CD4-positive, alpha-beta T cell treated with Interleukin-10 for 1 hour (primary cell): ENCODE measurements at regions not wholly inside any gene's neighbourhood (a gene's known extent, or its start where the extent isn't known, plus 50 kb on each side); places are given as distances from the start of the nearest gene placed in this dataset.
"Not testable (repeated sequence)": the region's sequence is repeated elsewhere in the genome, so short reads cannot be mapped to it uniquely, and the experiment has no call there.

ENCODE experiments used
- DNase-seq: peaks from one replicate; pipeline ENCODE4 v3.0.0-alpha.2; 2020

GRCh38 chr13:73171926-73172325 lies 113.1 kb downstream of the KLF5 start:
- no peak for DNase-seq

DNA sequence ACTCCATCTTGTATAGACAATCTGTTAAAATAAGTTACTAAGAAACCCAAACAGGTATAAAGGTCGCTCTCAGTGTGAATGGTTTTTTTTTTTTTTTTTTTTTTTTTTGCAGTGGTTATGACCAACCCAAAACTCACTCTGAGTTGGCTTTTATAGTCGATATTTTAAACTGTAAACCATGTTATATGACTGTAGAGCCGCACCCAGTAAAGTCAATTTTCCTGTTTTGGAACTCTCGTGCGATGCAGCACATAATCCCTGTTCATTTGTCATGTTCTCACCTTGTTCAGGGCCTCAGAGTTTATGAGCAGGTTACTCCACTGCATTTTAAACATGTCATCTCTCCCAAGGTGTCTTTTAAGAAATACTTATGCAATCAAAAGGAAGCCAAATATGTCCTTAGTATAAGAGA lies 112.5 kb downstream of the KLF5 start:
- no peak for DNase-seq

DNA sequence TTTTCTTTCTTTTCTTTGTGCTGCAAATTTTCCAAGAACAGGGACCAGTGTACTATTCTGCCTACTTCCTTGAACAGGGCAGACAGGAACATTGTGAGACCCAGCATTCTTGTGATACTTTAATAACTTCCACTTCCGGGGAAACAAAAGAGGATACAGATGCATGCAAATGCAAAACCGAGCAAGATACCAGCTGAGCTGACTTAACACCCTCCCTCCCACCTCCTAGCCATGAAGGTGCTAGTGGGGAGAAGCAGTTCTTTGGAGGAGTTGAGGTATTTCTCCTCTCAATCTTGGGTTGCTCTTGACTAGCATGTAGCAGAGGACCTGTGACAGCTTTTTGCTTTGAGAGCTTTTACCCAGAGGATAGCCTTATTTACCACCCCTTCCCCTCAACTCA lies 111.2 kb downstream of the KLF5 start:
- no peak for DNase-seq

- no peak for DNase-seq
These were observed 110.2 kb downstream of the KLF5 start for GRCh38 chr13:73168953-73169401.

DNA sequence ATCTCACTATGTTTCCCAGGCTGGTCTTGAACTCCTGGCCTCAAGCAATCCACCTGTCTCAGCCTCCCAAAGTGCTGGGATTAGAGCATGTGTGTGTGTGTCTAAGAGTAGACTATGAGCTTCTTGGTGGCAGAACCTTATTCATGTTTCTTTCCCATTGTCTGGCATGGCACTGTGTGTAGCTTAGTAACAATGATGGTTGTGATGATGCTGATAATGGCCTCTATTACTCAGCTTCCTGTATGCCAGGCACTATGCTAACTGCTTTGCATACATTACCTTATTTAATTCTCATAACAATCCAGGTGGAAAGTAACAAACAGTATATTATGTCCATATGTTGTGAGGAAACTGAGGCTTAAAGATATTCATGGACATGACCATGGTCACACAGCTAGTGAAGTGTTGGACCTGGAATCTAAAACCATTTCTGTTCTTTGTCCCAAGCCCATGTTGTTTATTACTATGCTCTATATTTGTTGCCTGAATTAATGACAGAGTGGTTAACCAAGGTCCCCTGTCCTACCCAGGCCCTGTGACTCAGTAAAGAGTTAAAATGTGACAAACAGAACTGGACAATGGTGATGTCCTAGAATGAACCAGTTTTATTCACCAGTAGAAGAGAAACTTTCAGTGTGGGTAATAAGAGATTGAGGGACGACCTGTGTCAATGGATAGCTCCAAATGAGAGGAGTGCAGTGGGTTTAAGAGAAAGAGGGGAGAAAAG lies 109.6 kb downstream of the KLF5 start:
- no peak for DNase-seq

GRCh38 chr13:73167028-73167820 lies 108.4 kb downstream of the KLF5 start:
- DNase-seq, result no peak

GRCh38 chr13:73166204-73166603 lies 107.4 kb downstream of the KLF5 start:
- no peak for DNase-seq

- no peak for DNase-seq
These were observed 104.4 kb downstream of the KLF5 start for GRCh38 chr13:73162912-73163911.

DNA sequence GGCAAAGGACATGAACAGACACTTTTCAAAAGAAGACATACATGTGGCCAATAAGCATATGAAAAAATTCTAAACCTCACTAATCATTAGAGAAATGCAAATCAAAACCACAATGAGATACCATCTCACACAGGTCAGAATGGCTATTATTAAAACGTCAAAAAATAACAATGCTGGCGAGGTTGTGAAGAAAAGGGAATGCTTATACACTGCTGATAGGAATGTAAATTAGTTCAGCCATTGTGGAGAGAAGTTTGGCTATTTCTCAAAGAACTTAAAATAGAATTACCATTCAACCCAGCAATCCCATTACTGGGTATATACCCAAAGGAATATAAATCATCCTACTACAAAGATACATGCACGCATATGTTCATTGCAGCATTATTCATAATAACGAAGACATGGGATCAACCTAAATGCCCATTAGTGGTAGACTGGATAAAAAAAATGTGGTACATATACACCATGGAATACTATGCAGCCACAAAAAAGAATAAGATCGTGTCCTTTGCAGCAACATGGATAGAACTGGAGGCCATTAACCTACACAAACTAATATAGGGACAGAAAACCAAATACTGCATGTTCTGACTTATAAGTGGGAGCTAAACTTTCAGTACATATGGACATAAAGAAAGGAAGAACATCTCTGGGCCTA lies 101.7 kb downstream of the KLF5 start:
- DNase-seq, result not testable (repeated sequence)

GRCh38 chr13:73158851-73159250 lies 100.0 kb downstream of the KLF5 start:
- DNase-seq, result no peak

DNA sequence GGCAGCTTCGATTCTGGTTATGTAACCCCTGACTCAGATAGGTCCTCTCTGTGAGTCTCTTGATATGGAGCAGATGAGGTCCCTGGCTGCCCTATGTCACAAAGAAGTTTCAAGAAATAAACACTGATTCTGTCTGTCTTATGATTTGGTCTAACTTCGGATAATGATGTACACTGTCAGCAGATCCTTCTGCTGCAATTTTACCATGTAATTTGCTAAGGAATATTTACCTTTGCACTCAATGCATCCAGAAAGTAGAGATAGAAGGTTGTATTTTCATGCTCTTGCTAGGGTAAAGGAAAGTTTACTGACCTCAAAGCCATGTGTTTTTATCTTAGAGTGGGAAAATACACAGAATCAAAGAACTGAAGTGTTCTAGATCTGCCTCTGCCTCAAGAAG lies 98.2 kb downstream of the KLF5 start:
- DNase-seq, result no peak

DNA sequence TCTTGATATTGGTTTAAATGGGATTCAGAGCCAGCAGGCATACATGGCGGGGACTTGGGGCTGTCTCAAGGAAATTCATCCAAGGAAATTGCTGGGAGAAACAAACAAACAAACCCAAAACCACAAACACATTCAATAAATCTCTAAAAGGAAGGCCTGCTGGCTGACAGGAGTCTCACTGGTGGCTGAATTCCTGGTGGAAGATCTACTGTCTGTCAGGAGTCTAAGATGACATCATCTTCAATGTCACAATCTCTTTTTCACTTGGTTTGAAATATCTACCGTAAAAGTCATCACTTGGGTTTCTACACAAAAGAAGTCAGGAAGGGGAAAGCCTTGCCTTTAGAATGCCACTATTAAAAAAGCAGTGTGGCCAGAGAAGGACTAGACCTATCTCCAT lies 87.9 kb downstream of the KLF5 start:
- no peak for DNase-seq

GRCh38 chr13:73142071-73142470 lies 83.3 kb downstream of the KLF5 start:
- DNase-seq, result no peak

DNA sequence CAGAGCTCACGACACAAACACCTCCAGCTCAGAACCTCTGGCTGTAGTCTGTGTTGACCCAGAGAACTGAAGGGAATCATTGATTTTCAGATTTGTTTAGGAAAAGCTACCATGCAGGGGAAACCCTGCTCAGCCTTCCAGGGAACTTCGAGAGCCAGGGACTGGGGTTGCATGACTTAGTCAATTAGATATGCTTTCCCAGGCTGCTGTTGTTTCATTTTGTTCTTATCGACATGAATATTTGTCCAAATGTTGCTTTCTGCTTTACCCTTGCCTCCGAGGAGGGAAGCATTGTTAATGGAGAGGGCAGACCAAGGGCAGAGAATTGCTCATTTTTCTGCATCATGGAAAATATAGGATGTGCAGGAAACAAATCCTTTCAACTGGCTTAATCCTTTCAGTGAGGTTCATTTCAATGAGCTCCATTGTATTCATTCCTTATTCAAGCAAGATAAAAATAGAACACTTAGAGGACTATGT lies 82.5 kb downstream of the KLF5 start:
- DNase-seq, result no peak

- no peak for DNase-seq
These were observed 82.0 kb downstream of the KLF5 start for GRCh38 chr13:73140801-73141200.

DNA sequence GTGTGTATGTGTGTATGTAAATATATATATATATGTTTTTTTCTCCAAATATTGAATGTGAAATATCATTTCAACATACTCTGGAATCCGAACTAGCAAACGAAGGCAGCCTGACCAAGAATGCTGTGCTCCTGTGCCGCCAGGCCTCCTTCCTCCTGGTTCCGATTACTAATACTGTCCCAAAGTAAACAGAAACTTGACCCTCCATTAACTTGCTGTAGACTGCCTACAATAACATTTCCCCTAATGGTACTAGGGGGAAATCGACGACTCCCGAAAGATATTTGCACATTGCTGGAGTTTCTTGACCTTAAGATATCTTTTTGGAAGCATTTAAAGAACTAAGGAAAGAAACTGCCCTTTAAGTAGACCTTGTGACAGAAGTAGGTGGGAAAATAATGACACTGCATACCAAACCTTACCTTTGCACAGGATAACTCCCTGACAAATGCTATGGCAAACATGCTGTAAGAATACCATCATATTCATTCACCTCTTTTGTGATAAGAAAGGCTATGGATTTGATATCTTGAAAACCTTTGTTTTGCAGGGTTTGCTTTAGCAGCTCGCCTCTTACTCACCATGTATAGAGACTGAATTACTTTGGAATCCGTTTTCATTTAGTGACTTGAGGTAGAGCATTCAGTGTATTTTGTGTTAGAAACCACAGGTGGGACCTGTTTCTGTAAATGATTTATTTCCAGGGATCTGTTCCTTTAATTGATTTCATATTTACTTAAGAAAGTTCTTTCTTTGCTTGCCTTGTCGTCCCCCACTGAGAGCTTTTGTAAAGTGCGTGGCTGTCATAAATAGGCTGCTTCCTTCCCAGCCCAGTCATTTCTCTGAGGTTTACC lies 80.1 kb downstream of the KLF5 start:
- DNase-seq, result no peak

DNA sequence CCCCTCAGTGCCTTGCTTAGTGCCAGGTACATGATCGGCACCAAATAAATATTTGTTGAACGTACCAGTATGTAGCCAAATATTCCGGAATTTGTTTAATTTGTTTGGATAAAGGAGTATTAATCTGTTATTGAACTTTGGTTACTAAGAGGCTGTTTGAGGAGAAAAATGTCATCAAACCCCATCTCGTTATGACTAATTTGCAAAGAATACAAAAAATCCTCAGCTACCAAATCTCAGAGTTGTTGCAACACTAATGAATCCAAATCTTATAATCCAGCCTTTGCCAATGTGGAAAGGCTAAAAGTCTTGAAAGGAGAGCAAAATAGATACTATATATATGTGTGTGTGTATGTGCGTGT lies 79.5 kb downstream of the KLF5 start:
- DNase-seq, result no peak

GRCh38 chr13:73136776-73137175 lies 78.0 kb downstream of the KLF5 start:
- no peak for DNase-seq

DNA sequence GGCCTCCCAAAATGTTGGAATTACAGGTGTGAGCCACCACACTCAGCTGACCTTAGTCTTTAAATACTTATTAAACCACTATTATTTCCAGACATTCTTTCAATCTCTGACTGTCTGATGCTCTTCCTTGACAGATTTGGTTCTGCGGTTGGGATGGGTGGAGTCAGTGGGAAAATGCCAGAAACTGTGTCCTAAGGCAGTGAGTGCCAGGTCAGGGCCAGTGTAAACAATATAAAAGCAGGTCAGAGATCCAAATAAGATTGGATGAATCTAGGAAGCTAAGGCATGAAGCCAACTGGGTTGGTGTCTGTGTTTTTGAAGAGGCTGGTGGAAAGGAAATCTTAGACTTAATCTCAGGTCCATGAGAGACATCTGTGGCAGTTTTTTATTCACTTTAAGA lies 74.7 kb downstream of the KLF5 start:
- DNase-seq, result no peak

GRCh38 chr13:73131247-73131646 lies 72.4 kb downstream of the KLF5 start:
- no peak for DNase-seq

GRCh38 chr13:73129023-73129422 lies 70.2 kb downstream of the KLF5 start:
- no peak for DNase-seq
